Thyroid gland (tissue), 4 donors: ENCODE measurements at regions not wholly inside any gene's neighbourhood (a gene's known extent, or its start where the extent isn't known, plus 50 kb on each side); places are given as distances from the start of the nearest gene placed in this dataset.

Experiments used
- DNase-seq, 2 donors: peaks; one replicate each; pipeline ENCODE4 v3.0.0-alpha.2; 2019
- H3K27ac ChIP-seq, 3 donors: fragments of 200-600 bp; sonication (generic); 1 replicate in 2 of 3; 2 replicates in 1 of 3; pipeline ENCODE4 v1.5.1; 2016 to 2019; ENCODE audit warnings: mild to moderate bottlenecking in 1 of 3, moderate library complexity in 1 of 3
- H3K27me3 ChIP-seq: fragments of 200-600 bp; sonication (generic); one replicate; pipeline ENCODE4 v1.5.1; 2019
- H3K36me3 ChIP-seq, 2 donors: fragments of 200-600 bp; sonication (generic); one replicate each; pipeline ENCODE4 v1.5.1; 2016 to 2019
- H3K4me1 ChIP-seq, 2 donors: fragments of 200-600 bp; sonication (generic); one replicate each; pipeline ENCODE4 v1.5.1; 2017 to 2019
- H3K4me3 ChIP-seq, 3 donors: fragments of 200-600 bp; sonication (generic); replicated peaks in 1 of 3; 1 replicate in 2 of 3; 2 replicates in 1 of 3; pipeline ENCODE4 v1.5.1; 2016; ENCODE audit warnings: mild to moderate bottlenecking in 1 of 3
- H3K9me3 ChIP-seq: fragments of 200-600 bp; sonication (generic); one replicate; pipeline ENCODE4 v1.5.1; 2017
- POLR2A ChIP-seq, 2 donors: fragments of 450-650 bp; IDR thresholded peaks; one replicate each; pipeline ENCODE4 v1.6.1; 2017; ENCODE audit warnings: antibody characterized with exemption in 2 of 2, mild to moderate bottlenecking in 2 of 2, moderate library complexity in 1 of 2
- WGBS, 2 donors: methylation state at CpG; one replicate each; pipeline ENCODE4 v1.1.5; 2017; 5-methylcytosine and 5-hydroxymethylcytosine counted together
- intact Hi-C: fragments of 100-400 bp; cut with DNase I; formaldehyde crosslinking; loops from one replicate; pipeline ENCODE4 v1.15.1; 2023
- TF ChIP-seq, protein P1 (sequence below), 6 experiments: fragments of 200-600 bp in 3 of 6; fragments of 450-650 bp in 3 of 6; sonication (generic) in 3 of 6; IDR thresholded peaks; one replicate each; pipeline ENCODE4 v1.5.1; 2016 to 2019; ENCODE audit warnings: antibody characterized with exemption in 6 of 6, mild to moderate bottlenecking in 2 of 6, inconsistent platforms in 1 of 6, moderate library complexity in 1 of 6

- intact Hi-C loops: no loop called here
- no peaks in the 10 kb centered on the region for H3K27me3 ChIP-seq
- no peak for DNase-seq
- H3K9me3 ChIP-seq: no peaks in the 10 kb centered on the region
- no peaks in the 10 kb centered on the region for H3K36me3 ChIP-seq
- TF ChIP-seq, protein P1, sequence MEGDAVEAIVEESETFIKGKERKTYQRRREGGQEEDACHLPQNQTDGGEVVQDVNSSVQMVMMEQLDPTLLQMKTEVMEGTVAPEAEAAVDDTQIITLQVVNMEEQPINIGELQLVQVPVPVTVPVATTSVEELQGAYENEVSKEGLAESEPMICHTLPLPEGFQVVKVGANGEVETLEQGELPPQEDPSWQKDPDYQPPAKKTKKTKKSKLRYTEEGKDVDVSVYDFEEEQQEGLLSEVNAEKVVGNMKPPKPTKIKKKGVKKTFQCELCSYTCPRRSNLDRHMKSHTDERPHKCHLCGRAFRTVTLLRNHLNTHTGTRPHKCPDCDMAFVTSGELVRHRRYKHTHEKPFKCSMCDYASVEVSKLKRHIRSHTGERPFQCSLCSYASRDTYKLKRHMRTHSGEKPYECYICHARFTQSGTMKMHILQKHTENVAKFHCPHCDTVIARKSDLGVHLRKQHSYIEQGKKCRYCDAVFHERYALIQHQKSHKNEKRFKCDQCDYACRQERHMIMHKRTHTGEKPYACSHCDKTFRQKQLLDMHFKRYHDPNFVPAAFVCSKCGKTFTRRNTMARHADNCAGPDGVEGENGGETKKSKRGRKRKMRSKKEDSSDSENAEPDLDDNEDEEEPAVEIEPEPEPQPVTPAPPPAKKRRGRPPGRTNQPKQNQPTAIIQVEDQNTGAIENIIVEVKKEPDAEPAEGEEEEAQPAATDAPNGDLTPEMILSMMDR (IDR thresholded peaks at IDR 0.05): no peak
- TF ChIP-seq POLR2A (IDR thresholded peaks at IDR 0.05): no peak
- 92 to 93% methylated on average over 2 of the region's 2 CpGs for WGBS, 2 donors
- H3K4me1 ChIP-seq: no peaks in the 10 kb centered on the region
- no peak overlapping the region for H3K4me3 ChIP-seq
- no peak overlapping the region for H3K27ac ChIP-seq
Measured at GRCh38 chr5:105783811-105784210, 1886.9 kb downstream of the EFNA5 start.

- Histone ChIP-seq H3K4me1 (no peaks in the 10 kb centered on the region), H3K36me3 (no peaks in the 10 kb centered on the region), H3K27ac (no peak overlapping the region), H3K9me3 (no peaks in the 10 kb centered on the region), H3K4me3 (no peak overlapping the region), H3K27me3 (no peaks in the 10 kb centered on the region)
- intact Hi-C loops: no loop called here
- DNase-seq: no peak
- WGBS, 2 donors: 87 to 88% methylated on average over 2 of the region's 2 CpGs
- TF ChIP-seq, protein P1 (IDR thresholded peaks at IDR 0.05): no peak
- no peak for TF ChIP-seq POLR2A (IDR thresholded peaks at IDR 0.05)
Measured at GRCh38 chr5:105782501-105782900, 1888.2 kb downstream of the EFNA5 start.

- H3K36me3 ChIP-seq: no peaks in the 10 kb centered on the region
- 90 to 91% methylated on average over 3 of the region's 3 CpGs for WGBS, 2 donors
- no peak overlapping the region for H3K4me3 ChIP-seq
- no peaks in the 10 kb centered on the region for H3K4me1 ChIP-seq
- H3K27ac ChIP-seq: no peak overlapping the region
- intact Hi-C loops: no loop called here
- no peaks in the 10 kb centered on the region for H3K9me3 ChIP-seq
- H3K27me3 ChIP-seq: no peaks in the 10 kb centered on the region
- TF ChIP-seq POLR2A (IDR thresholded peaks at IDR 0.05): no peak
- TF ChIP-seq, protein P1 (IDR thresholded peaks at IDR 0.05): no peak
- DNase-seq: no peak
Measured at GRCh38 chr5:105773241-105773640, 1897.5 kb downstream of the EFNA5 start.

DNA sequence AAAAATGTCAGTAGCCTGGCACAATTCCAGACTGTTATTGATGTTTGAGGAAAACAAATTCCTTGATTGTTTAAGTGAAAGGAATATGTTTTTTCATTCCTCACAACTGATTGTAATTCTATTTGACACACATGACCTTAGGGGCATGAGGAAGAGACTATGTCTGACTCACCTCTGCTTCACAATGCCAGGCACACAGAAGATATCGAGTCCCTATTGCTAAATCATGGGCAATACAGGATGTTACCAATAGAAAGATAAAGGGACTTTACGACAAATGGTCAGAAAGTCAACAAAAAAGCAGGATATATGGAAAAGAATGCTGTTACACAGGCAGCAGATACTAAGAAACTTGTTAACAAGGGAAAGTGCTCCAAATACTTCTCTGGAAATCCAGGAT is 1903.5 kb downstream of the EFNA5 start:
- Histone ChIP-seq H3K4me1 (no peaks in the 10 kb centered on the region), H3K36me3 (no peaks in the 10 kb centered on the region), H3K27me3 (no peaks in the 10 kb centered on the region), H3K9me3 (no peaks in the 10 kb centered on the region), H3K27ac (no peak overlapping the region), H3K4me3 (no peak overlapping the region)
- TF ChIP-seq POLR2A (IDR thresholded peaks at IDR 0.05): no peak
- TF ChIP-seq, protein P1 (IDR thresholded peaks at IDR 0.05): no peak
- WGBS, 2 donors: 80 to 81% methylated on average over 2 of the region's 2 CpGs
- intact Hi-C loops: no loop called here
- DNase-seq: no peak

- TF ChIP-seq, protein P1 (IDR thresholded peaks at IDR 0.05): no peak
- no peak for TF ChIP-seq POLR2A (IDR thresholded peaks at IDR 0.05)
- 50 to 62% methylated on average over 1 of the region's 1 CpG for WGBS, 2 donors
- Histone ChIP-seq H3K4me1 (no peaks in the 10 kb centered on the region), H3K27me3 (no peaks in the 10 kb centered on the region), H3K9me3 (no peaks in the 10 kb centered on the region), H3K27ac (no peak overlapping the region), H3K4me3 (no peak overlapping the region), H3K36me3 (no peaks in the 10 kb centered on the region)
- no peak for DNase-seq
- intact Hi-C loops: no loop called here
Measured at GRCh38 chr5:105762728-105763127, 1908.0 kb downstream of the EFNA5 start.
